Activated gamma-delta T cell (primary cell): ENCODE measurements at regions not wholly inside any gene's neighbourhood (a gene's known extent, or its start where the extent isn't known, plus 50 kb on each side); places are given as distances from the start of the nearest gene placed in this dataset.

Source experiments
- DNase-seq: peaks from one replicate; lab custom pipeline; 2025; lab: John Stamatoyannopoulos, UW

- DNase-seq, result no peak
Observed at GRCh38 chr5:159752622-159753275, 163.5 kb upstream of the ADRA1B start.

GRCh38 chr5:159758189-159758588, 158.1 kb upstream of the ADRA1B start:
- no peak for DNase-seq

GRCh38 chr5:159759791-159760290, 156.4 kb upstream of the ADRA1B start:
- no peak for DNase-seq

GRCh38 chr5:159762921-159763320, 153.4 kb upstream of the ADRA1B start:
- no peak for DNase-seq

- no peak for DNase-seq
Observed at GRCh38 chr5:159763562-159763961, 152.7 kb upstream of the ADRA1B start.

- DNase-seq, result no peak
Observed at GRCh38 chr5:159764283-159765134, 151.8 kb upstream of the ADRA1B start.

- DNase-seq, result no peak
Observed at GRCh38 chr5:159765135-159765433, 151.2 kb upstream of the ADRA1B start.

GRCh38 chr5:159765760-159766517, 150.3 kb upstream of the ADRA1B start:
- DNase-seq, result no peak

- DNase-seq, result no peak
Observed at GRCh38 chr5:159768243-159768642, 148.0 kb upstream of the ADRA1B start.

GRCh38 chr5:159772698-159773061, 143.6 kb upstream of the ADRA1B start:
- DNase-seq, result no peak

- peak; percentile 63 for DNase-seq
Observed at GRCh38 chr5:159773062-159773924, 143.0 kb upstream of the ADRA1B start.

GRCh38 chr5:159774476-159775031, 141.7 kb upstream of the ADRA1B start:
- no peak for DNase-seq

GRCh38 chr5:159775890-159776289, 140.4 kb upstream of the ADRA1B start:
- no peak for DNase-seq

GRCh38 chr5:159777049-159777660, 139.1 kb upstream of the ADRA1B start:
- no peak for DNase-seq

- no peak for DNase-seq
Observed at GRCh38 chr5:159779481-159779880, 136.8 kb upstream of the ADRA1B start.

- DNase-seq, result no peak
Observed at GRCh38 chr5:159780246-159780645, 136.0 kb upstream of the ADRA1B start.

- DNase-seq, result no peak
Observed at GRCh38 chr5:159781626-159782157, 134.6 kb upstream of the ADRA1B start.

GRCh38 chr5:159782197-159782994, 133.9 kb upstream of the ADRA1B start:
- no peak for DNase-seq

- DNase-seq, result no peak
Observed at GRCh38 chr5:159782995-159783300, 133.3 kb upstream of the ADRA1B start.

GRCh38 chr5:159783726-159784247, 132.5 kb upstream of the ADRA1B start:
- no peak for DNase-seq
